B cell (primary cell): ENCODE measurements at regions not wholly inside any gene's neighbourhood (a gene's known extent, or its start where the extent isn't known, plus 50 kb on each side); places are given as distances from the start of the nearest gene placed in this dataset.

Experiments used
- ATAC-seq: fragments of 200-7000 bp; cut with Tn5 transposase; one replicate; pipeline ENCODE4 v1.10.0; 2021; ENCODE audit warnings: low read depth, mild to moderate bottlenecking, moderate number of reproducible peaks, moderate library complexity
- CTCF ChIA-PET: fragments of 350-600 bp; sonication (Branson Sonifier 250); formaldehyde crosslinking; loops from one replicate; lab custom pipeline; 2021; ENCODE audit warnings: antibody characterized with exemption, inconsistent platforms; lab: Charles Lee
- POLR2A ChIA-PET: fragments of 350-600 bp; sonication (Branson Sonifier 250); formaldehyde crosslinking; loops from one replicate; lab custom pipeline; 2021; ENCODE audit warnings: antibody characterized with exemption; lab: Charles Lee
- DNase-seq: peaks from one replicate; pipeline ENCODE4 v3.0.0; 2013
- H2AFZ ChIP-seq: 2 replicates; pipeline ENCODE4 v1.6.1; 2012; ENCODE audit warnings: mild to moderate bottlenecking, low read depth, low read length; ENCODE audit not compliant: insufficient read depth, poor library complexity, severe bottlenecking
- H3K27ac ChIP-seq, 2 donors: 1 replicate in 1 of 2; 2 replicates in 1 of 2; pipeline ENCODE4 v1.5.1; 2012 to 2013; ENCODE audit warnings: low read length in 2 of 2, mild to moderate bottlenecking in 2 of 2, moderate library complexity in 1 of 2
- H3K27me3 ChIP-seq, 4 experiments: fragments of 200-600 bp in 1 of 4; sonication (generic) in 1 of 4; replicated peaks in 1 of 4; 1 replicate in 2 of 4; 2 replicates in 2 of 4; pipeline versions ENCODE4 v1.6.1 to v1.7.0; 2013 to 2016; ENCODE audit warnings: low read length in 3 of 4, mild to moderate bottlenecking in 2 of 4, mixed read lengths in 1 of 4, moderate library complexity in 1 of 4; ENCODE audit not compliant: insufficient read depth in 4 of 4, control insufficient read depth in 3 of 4; ENCODE audit errors: control extremely low read depth in 1 of 4
- H3K36me3 ChIP-seq, 2 experiments: replicated peaks in 1 of 2; 1 replicate in 1 of 2; 2 replicates in 1 of 2; pipeline versions ENCODE4 v1.6.1 to v1.7.1; 2013; ENCODE audit warnings: low read length in 1 of 2; ENCODE audit not compliant: insufficient read depth in 2 of 2, control insufficient read depth in 1 of 2; ENCODE audit errors: control extremely low read depth in 1 of 2, extremely low read depth in 1 of 2
- H3K4me1 ChIP-seq, 2 donors: fragments of 200-600 bp in 1 of 2; sonication (generic) in 1 of 2; 1 replicate in 1 of 2; 2 replicates in 1 of 2; pipeline versions ENCODE4 v1.5.1 to v1.6.1; 2013 to 2017; ENCODE audit warnings: low read length in 2 of 2; ENCODE audit not compliant: control insufficient read depth in 2 of 2, insufficient read depth in 2 of 2
- H3K4me2 ChIP-seq: replicated peaks from 2 replicates; pipeline ENCODE3; 2012; ENCODE audit warnings: mild to moderate bottlenecking, low read depth, low read length; ENCODE audit not compliant: poor library complexity, severe bottlenecking
- H3K4me3 ChIP-seq, 5 experiments: fragments of 200-600 bp in 1 of 5; sonication (generic) in 1 of 5; 1 replicate in 3 of 5; 2 replicates in 2 of 5; pipeline versions ENCODE4 v1.5.1 to v1.7.0; 2011 to 2016; ENCODE audit warnings: low read length in 4 of 5, mild to moderate bottlenecking in 4 of 5, low read depth in 2 of 5, control low read depth in 1 of 5, moderate library complexity in 1 of 5; ENCODE audit not compliant: insufficient read depth in 1 of 5; ENCODE audit errors: control extremely low read depth in 1 of 5, extremely low read depth in 1 of 5
- H3K79me2 ChIP-seq: fragments of 200-600 bp; sonication (generic); one replicate; pipeline ENCODE4 v1.6.0; 2016; ENCODE audit warnings: low read length; ENCODE audit not compliant: control insufficient read depth, insufficient read depth
- H3K9ac ChIP-seq: fragments of 200-600 bp; sonication (generic); 2 replicates; pipeline ENCODE4 v1.6.1; 2017; ENCODE audit warnings: mild to moderate bottlenecking, low read length, moderate library complexity
- H3K9me3 ChIP-seq, 3 donors: one replicate each; pipeline versions ENCODE4 v1.6.1 to v1.7.1; 2013; ENCODE audit warnings: low read length in 2 of 3; ENCODE audit not compliant: control insufficient read depth in 2 of 3, insufficient read depth in 1 of 3; ENCODE audit errors: control extremely low read depth in 1 of 3
- H4K20me1 ChIP-seq: 2 replicates; pipeline ENCODE4 v1.6.0; 2012; ENCODE audit warnings: mild to moderate bottlenecking, low read length; ENCODE audit not compliant: insufficient read depth, control insufficient read depth, poor library complexity, severe bottlenecking
- H3K27ac Mint-ChIP-seq: one replicate; pipeline ENCODE4 v1.8.0; 2021; ENCODE audit warnings: mixed read lengths
- H3K27me3 Mint-ChIP-seq: one replicate; pipeline ENCODE4 v1.8.0; 2021; ENCODE audit warnings: mixed read lengths
- H3K4me1 Mint-ChIP-seq: one replicate; pipeline ENCODE4 v1.8.0; 2021; ENCODE audit warnings: mixed read lengths
- H3K4me3 Mint-ChIP-seq: one replicate; pipeline ENCODE4 v1.8.0; 2021; ENCODE audit warnings: mixed read lengths
- H3K9me3 Mint-ChIP-seq: one replicate; pipeline ENCODE4 v1.8.0; 2022; ENCODE audit warnings: mixed read lengths; ENCODE audit not compliant: insufficient read depth
- EZH2 ChIP-seq: IDR thresholded peaks from 2 replicates; pipeline ENCODE4 v1.6.1; 2012; ENCODE audit warnings: borderline replicate concordance, low read depth, mild to moderate bottlenecking, moderate library complexity, low read length; ENCODE audit not compliant: insufficient read depth, poor library complexity, severe bottlenecking
- WGBS: methylation state at CpG from one replicate; pipeline ENCODE4 v1.1.5; 2013; ENCODE audit warnings: missing lambda C conversion rate; ENCODE audit not compliant: insufficient coverage; 5-methylcytosine and 5-hydroxymethylcytosine counted together
- intact Hi-C: fragments of 100-400 bp; cut with micrococcal nuclease; formaldehyde crosslinking; loops from one replicate; pipeline ENCODE4 v1.10.0; 2022
- TF ChIP-seq, protein P1 (sequence below): fragments of 200-600 bp; IDR thresholded peaks from one replicate; pipeline ENCODE4 v1.8.0; 2022; ENCODE audit warnings: antibody characterized with exemption, mild to moderate bottlenecking

- 80% methylated on average over 1 of the region's 5 CpGs for WGBS
- intact Hi-C loops, result no loop called here
- Histone ChIP-seq H2AFZ (no peak overlapping the region), H3K27me3 (no peaks in the 10 kb centered on the region), H3K4me1 (no peaks in the 10 kb centered on the region), H3K4me2 (no peak overlapping the region), H4K20me1 (no peaks in the 10 kb centered on the region), H3K79me2 (no peaks in the 10 kb centered on the region), H3K9me3 (peaks cover 0 to 9% (median 0%) of the 10 kb centered on the region in 3 donors), H3K9ac (no peak overlapping the region), H3K36me3 (no peaks in the 10 kb centered on the region), H3K4me3 (no peak overlapping the region), H3K27ac (no peak overlapping the region)
- H3K4me1 Mint-ChIP-seq, result no peaks in the 10 kb centered on the region
- H3K4me3 Mint-ChIP-seq, result no peak overlapping the region
- no peak overlapping the region for H3K27ac Mint-ChIP-seq
- ChIA-PET POLR2A (no interaction called here), CTCF (no interaction called here)
- TF ChIP-seq, protein P1, sequence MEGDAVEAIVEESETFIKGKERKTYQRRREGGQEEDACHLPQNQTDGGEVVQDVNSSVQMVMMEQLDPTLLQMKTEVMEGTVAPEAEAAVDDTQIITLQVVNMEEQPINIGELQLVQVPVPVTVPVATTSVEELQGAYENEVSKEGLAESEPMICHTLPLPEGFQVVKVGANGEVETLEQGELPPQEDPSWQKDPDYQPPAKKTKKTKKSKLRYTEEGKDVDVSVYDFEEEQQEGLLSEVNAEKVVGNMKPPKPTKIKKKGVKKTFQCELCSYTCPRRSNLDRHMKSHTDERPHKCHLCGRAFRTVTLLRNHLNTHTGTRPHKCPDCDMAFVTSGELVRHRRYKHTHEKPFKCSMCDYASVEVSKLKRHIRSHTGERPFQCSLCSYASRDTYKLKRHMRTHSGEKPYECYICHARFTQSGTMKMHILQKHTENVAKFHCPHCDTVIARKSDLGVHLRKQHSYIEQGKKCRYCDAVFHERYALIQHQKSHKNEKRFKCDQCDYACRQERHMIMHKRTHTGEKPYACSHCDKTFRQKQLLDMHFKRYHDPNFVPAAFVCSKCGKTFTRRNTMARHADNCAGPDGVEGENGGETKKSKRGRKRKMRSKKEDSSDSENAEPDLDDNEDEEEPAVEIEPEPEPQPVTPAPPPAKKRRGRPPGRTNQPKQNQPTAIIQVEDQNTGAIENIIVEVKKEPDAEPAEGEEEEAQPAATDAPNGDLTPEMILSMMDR, result no peak
- no peak for TF ChIP-seq EZH2
- no peaks in the 10 kb centered on the region for H3K9me3 Mint-ChIP-seq
- H3K27me3 Mint-ChIP-seq, result no peaks in the 10 kb centered on the region
- DNase-seq, result no peak
- ATAC-seq, result no peak
Measured at GRCh38 chr13:103812971-103813370, 746.8 kb upstream of the SLC10A2 start.

GRCh38 chr13:103812558-103812957 lies 746.3 kb upstream of the SLC10A2 start:
- no peak for DNase-seq
- POLR2A ChIA-PET, result no interaction called here
- no peak for ATAC-seq
- H3K27me3 ChIP-seq, result no peaks in the 10 kb centered on the region
- no peak overlapping the region for H3K27ac ChIP-seq
- H3K36me3 ChIP-seq, result no peaks in the 10 kb centered on the region
- TF ChIP-seq, protein P1, result no peak
- no peak for TF ChIP-seq EZH2
- 100% methylated on average over 1 of the region's 4 CpGs for WGBS
- peaks cover 0 to 9% (median 0%) of the 10 kb centered on the region in 3 donors for H3K9me3 ChIP-seq
- H3K4me3 Mint-ChIP-seq, result no peak overlapping the region
- H3K9ac ChIP-seq, result no peak overlapping the region
- CTCF ChIA-PET, result no interaction called here
- no peak overlapping the region for H3K4me3 ChIP-seq
- no peaks in the 10 kb centered on the region for H3K27me3 Mint-ChIP-seq
- no peak overlapping the region for H3K4me2 ChIP-seq
- no peaks in the 10 kb centered on the region for H3K4me1 Mint-ChIP-seq
- no peaks in the 10 kb centered on the region for H3K4me1 ChIP-seq
- no peak overlapping the region for H2AFZ ChIP-seq
- no peak overlapping the region for H3K27ac Mint-ChIP-seq
- no peaks in the 10 kb centered on the region for H3K9me3 Mint-ChIP-seq
- H3K79me2 ChIP-seq, result no peaks in the 10 kb centered on the region
- intact Hi-C loops, result no loop called here
- H4K20me1 ChIP-seq, result no peaks in the 10 kb centered on the region
